GM21447 (cell line): ENCODE measurements at regions not wholly inside any gene's neighbourhood (a gene's known extent, or its start where the extent isn't known, plus 50 kb on each side); places are given as distances from the start of the nearest gene placed in this dataset.

Experiments
- ATAC-seq: cut with Tn5 transposase; IDR thresholded peaks from one replicate; pipeline ENCODE4 v1.9.1; 2021; ENCODE audit not compliant: unreplicated experiment

GRCh38 chr17:55668312-55668920 is 54.2 kb downstream of the TMEM100 start:
- no peak for ATAC-seq

- no peak for ATAC-seq
These were observed 55.9 kb downstream of the TMEM100 start for GRCh38 chr17:55666806-55667205.

DNA sequence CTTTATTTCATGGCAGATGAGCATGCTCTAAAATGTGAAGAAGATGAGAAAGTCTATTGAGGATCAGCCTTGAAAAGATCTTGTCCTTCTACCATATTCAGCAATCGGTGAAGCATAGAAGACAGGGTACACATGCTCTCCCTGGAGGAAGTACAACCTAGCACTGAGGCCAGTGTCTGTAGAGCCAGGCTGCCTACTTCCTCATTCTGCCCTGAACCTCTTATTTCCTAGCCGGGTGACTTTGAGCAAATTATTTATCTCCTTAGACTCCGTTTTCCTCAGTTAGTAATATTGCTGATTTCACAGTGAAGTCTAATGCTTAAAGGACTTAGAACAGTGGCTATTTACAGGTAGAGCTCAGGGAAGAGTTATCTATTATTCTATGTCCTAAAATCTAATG is 58.4 kb downstream of the TMEM100 start:
- ATAC-seq, result peak; percentile 91

GRCh38 chr17:55663400-55663799 is 59.3 kb downstream of the TMEM100 start:
- no peak for ATAC-seq

GRCh38 chr17:55661963-55662834 is 60.5 kb downstream of the TMEM100 start:
- no peak for ATAC-seq

- ATAC-seq, result no peak
These were observed 61.4 kb downstream of the TMEM100 start for GRCh38 chr17:55661256-55661758.

DNA sequence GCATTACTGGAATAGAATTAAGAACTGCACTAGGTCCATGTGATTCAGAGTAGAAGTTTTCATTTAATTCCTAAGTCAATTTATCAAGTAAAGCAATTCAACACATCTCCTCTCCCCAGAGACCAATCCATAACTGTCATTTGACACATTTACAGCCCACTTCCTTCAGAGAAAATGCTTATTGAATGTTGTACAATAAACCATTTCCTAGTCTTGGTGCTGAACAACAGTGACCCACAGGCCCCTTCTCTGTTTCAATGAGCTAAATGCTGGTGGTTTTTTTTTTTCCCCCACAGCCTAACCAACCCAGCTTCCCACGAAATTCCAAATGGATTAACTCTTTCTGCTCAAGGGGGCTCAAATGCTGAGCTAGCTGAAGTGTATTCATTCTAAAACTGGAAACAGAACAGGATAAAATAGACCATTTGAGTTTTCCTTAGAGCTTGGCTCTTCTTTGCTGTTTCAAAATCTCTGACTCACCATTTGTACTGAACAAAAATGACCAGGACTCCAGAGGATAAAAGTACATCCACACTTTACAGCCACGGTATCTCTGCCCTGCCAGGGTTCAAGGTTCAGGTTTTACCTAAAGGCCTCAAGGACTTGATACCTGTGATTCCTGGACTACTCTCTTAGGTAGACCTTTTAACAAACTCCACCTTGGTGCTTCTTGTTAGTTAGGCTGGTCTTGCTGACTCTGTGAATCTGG is 62.3 kb downstream of the TMEM100 start:
- ATAC-seq, result no peak

DNA sequence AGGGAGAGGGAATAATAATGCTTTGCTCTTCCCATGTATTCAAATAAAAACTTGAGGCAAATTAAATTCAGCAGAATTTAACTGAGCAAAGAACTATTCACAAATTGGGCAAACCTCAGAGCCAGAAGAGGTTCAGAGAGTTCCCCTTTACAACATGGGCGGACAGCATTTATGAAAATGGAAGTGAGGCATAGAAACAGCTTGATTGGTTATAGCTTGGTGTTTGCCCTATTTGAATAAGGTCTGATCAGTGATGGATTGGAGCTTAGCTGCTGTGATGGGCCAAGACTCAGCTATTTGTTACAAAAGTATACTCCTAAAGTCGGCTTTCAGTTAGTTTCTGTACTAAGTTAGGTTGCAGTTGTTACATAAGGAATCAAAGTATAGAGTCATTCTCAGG is 63.0 kb downstream of the TMEM100 start:
- no peak for ATAC-seq

DNA sequence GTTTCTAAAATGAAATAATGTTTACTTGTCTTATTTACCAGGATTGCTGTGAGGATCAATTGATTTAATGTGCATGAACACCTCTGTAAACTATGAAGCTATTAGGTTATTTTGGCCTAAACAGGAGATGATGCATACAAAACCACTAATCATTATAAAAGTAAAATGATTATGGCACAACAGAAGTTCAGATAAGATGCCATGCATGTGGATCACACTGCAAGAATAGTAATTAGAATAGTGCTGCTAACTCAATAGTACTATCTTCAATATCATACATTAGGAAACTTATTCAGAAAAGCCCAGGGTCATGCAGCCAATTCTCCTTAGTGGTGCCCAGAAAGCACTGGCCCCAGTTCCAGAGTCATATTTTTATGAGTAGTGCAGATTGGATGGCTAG is 66.9 kb downstream of the TMEM100 start:
- ATAC-seq, result no peak

GRCh38 chr17:55654821-55655220 is 67.8 kb downstream of the TMEM100 start:
- ATAC-seq, result no peak

- no peak for ATAC-seq
These were observed 68.6 kb downstream of the TMEM100 start for GRCh38 chr17:55654022-55654421.

DNA sequence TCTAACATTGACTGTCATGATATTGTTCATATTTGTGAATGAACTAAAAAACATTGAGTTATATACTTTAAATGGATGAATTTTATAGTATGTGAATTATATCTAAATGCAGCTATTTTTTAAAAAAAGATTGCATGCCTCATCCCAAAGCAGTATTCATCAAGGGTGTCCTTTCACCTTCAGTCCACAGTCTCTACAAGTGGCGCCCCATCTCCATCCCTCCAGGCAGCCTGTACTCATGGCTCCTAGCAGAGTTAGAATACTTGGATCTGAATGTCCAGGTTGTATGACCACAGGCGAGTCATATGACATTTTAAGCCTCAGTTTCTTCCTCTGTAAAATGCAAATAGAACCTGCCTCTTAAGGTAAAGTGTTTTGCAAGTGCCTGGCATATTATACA is 69.8 kb downstream of the TMEM100 start:
- ATAC-seq, result no peak

DNA sequence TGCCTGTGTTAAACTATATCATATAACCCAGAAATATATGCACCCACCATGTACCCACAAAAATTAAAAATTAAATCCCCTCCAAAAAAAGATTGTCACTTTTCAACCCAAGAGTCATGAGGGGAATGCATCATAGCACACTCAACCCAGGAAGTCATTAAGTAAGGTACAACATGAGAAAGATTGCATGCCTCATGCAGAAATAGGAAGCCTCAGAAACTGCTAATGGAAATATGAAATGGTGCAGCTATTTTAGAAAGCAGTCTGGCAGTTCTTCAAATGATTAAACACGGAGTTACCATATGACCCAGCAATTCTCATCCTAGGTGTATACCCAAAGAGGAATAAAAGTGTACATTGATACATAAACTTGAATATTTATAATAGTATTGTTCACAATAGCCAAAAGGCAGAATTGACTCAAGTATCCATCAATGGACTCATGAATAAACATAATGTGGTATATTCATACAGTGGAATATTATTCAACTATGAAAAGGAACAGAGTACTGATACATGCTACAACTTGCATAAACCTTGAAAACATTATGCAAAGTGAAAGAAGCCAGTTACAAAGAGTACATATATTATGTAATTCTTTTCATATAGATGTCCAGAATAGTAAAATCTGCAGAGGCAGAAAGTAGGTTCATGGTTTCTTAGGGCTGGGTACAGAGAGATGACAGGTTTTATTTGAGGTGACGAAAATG is 70.4 kb downstream of the TMEM100 start:
- ATAC-seq, result peak; percentile 65

- no peak for ATAC-seq
These were observed 72.6 kb downstream of the TMEM100 start for GRCh38 chr17:55649957-55650597.

GRCh38 chr17:55648086-55648485 is 74.6 kb downstream of the TMEM100 start:
- no peak for ATAC-seq

GRCh38 chr17:55645361-55645760 is 77.3 kb downstream of the TMEM100 start:
- ATAC-seq, result no peak

DNA sequence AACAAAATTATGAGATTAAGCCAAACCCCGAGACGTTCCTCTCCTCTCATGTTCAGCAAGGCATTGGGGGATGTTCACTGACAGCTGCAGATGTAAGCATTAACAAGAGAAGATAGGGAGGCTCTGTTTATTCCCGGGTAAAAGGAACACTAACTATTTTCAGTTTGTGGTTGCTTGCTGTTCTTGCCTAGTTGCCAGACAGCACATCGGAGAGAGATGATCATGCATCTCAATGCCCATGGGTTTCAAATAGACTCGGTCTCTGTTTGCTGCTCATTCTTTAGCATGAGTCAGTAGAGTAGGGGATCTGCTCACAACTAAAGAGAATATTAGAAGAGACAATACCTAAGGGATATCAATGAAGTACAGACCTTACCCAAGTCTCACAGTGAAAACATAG is 78.3 kb downstream of the TMEM100 start:
- ATAC-seq, result no peak

- ATAC-seq, result no peak
These were observed 79.9 kb downstream of the TMEM100 start for GRCh38 chr17:55642741-55643140.

DNA sequence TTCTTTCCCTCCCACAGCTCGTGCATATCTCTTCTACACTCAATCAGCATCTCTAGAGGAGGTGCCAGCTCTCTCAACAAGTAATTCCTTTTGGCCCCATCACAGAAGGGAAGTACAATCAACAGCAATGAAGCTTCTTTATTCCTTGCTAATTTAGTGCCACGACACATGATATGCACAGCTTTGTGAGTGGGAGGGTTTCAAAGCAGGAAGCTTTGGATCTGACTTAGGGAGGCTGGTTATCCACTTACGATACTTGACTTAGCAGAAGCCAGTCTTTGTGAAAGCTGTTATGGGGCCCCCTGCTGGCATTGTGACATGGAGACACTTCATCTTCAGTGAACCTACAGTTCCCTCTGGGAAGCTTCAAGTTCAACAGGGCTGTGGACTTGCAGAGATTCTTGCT is 81.0 kb downstream of the TMEM100 start:
- peak; percentile 69 for ATAC-seq

GRCh38 chr17:55639096-55639495 is 83.6 kb downstream of the TMEM100 start:
- no peak for ATAC-seq
